SU-DHL-6 (cell line): ENCODE measurements at regions not wholly inside any gene's neighbourhood (a gene's known extent, or its start where the extent isn't known, plus 50 kb on each side); places are given as distances from the start of the nearest gene placed in this dataset.

Experiments
- H2AFZ ChIP-seq: fragments of 200-600 bp; sonication (generic); 2 replicates; pipeline ENCODE4 v1.6.1; 2014; ENCODE audit warnings: low read depth, mild to moderate bottlenecking, moderate library complexity, mixed read lengths, antibody characterized with exemption, low read length; ENCODE audit not compliant: severe bottlenecking
- H3F3A ChIP-seq: fragments of 200-600 bp; shearing (Covaris generic); 2 replicates; pipeline ENCODE4 v1.6.0; 2016; ENCODE audit warnings: antibody characterized with exemption, mild to moderate bottlenecking; ENCODE audit not compliant: insufficient read depth
- H3K27ac ChIP-seq: fragments of 200-600 bp; sonication (generic); 2 replicates; pipeline ENCODE4 v1.5.1; 2016; ENCODE audit warnings: low read depth, mild to moderate bottlenecking, low read length, moderate library complexity, mixed read lengths
- H3K27me3 ChIP-seq: fragments of 200-600 bp; sonication (generic), shearing (Covaris generic); 2 replicates; pipeline ENCODE4 v1.6.0; 2014; ENCODE audit warnings: mild to moderate bottlenecking, low read length
- H3K36me3 ChIP-seq: fragments of 200-600 bp; sonication (generic); 2 replicates; pipeline ENCODE4 v1.6.1; 2014; ENCODE audit warnings: mild to moderate bottlenecking, low read length, mixed read lengths
- H3K4me2 ChIP-seq: fragments of 300-600, 200-600 bp; shearing (Covaris generic), sonication (generic); 2 replicates; pipeline ENCODE4 v1.6.0; 2014; ENCODE audit warnings: low read length, low read depth, mild to moderate bottlenecking; ENCODE audit not compliant: poor library complexity, severe bottlenecking
- H3K4me3 ChIP-seq: fragments of 200-600 bp; sonication (generic); 2 replicates; pipeline ENCODE4 v1.5.1; 2014; ENCODE audit warnings: antibody characterized with exemption, low read length, mild to moderate bottlenecking, mixed read lengths; ENCODE audit not compliant: insufficient read depth, poor library complexity, severe bottlenecking
- H3K79me2 ChIP-seq: fragments of 200-600 bp; sonication (generic); 2 replicates; pipeline ENCODE4 v1.6.1; 2014; ENCODE audit warnings: mild to moderate bottlenecking, low read length, moderate library complexity; ENCODE audit not compliant: insufficient read depth
- H3K9ac ChIP-seq: fragments of 200-600 bp; sonication (generic); 2 replicates; pipeline ENCODE4 v1.7.0; 2014; ENCODE audit warnings: mild to moderate bottlenecking, low read length
- H3K9me2 ChIP-seq: fragments of 200-600 bp; sonication (generic); replicated peaks from 2 replicates; pipeline ENCODE4 v1.6.1; 2014; ENCODE audit warnings: low read length; ENCODE audit not compliant: insufficient read depth
- H3K9me3 ChIP-seq: fragments of 200-600 bp; sonication (generic); 2 replicates; pipeline ENCODE4 v1.6.1; 2014; ENCODE audit warnings: low read length, mixed read lengths; ENCODE audit not compliant: insufficient read depth
- H4K20me1 ChIP-seq: fragments of 200-600 bp; sonication (generic); 2 replicates; pipeline ENCODE4 v1.6.1; 2014; ENCODE audit warnings: low read depth, mild to moderate bottlenecking, antibody characterized with exemption, low read length, moderate library complexity, mixed read lengths
- EZH2phosphoT487 ChIP-seq: fragments of 200-600 bp; sonication (generic), shearing (Covaris generic); conservative IDR thresholded peaks from 2 replicates; pipeline ENCODE4 v1.6.1; 2018; ENCODE audit warnings: mild to moderate bottlenecking, antibody characterized with exemption, low read length, moderate library complexity, mixed read lengths
- TF ChIP-seq, protein P1 (sequence below): fragments of 200-600 bp; sonication (generic); IDR thresholded peaks from one replicate; pipeline ENCODE4 v1.5.1; 2017; ENCODE audit warnings: antibody characterized with exemption, mild to moderate bottlenecking, low read length, moderate library complexity; ENCODE audit not compliant: insufficient read depth, poor library complexity, severe bottlenecking

DNA sequence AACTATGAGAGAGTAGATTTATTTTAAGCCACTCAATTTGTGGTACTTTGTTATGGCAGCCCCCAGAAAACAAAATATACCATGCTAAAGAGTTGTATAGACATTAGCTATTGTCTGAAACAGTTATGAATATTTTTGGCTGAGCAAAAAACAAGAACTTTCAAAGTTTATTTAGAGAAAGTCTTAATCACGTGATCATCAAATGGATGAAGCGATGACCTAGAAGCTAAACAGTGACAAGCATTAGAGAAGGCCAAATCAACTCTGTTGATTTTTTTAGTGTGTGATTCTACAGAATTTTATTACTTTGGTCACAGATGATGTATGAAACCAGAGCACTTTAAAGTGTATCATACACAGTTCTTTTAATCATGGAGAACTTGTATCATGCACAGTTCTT, 1247.9 kb upstream of the MAP3K7 start:
- Histone ChIP-seq H3F3A (no peaks in the 10 kb centered on the region), H3K36me3 (no peaks in the 10 kb centered on the region), H3K9me3 (no peaks in the 10 kb centered on the region), H3K27ac (no peak overlapping the region), H3K79me2 (no peaks in the 10 kb centered on the region), H3K27me3 (no peaks in the 10 kb centered on the region), H3K9ac (no peak overlapping the region), H3K9me2 (no peaks in the 10 kb centered on the region), H4K20me1 (no peaks in the 10 kb centered on the region), H2AFZ (no peak overlapping the region), H3K4me2 (no peak overlapping the region), H3K4me3 (no peak overlapping the region)
- TF ChIP-seq, protein P1, sequence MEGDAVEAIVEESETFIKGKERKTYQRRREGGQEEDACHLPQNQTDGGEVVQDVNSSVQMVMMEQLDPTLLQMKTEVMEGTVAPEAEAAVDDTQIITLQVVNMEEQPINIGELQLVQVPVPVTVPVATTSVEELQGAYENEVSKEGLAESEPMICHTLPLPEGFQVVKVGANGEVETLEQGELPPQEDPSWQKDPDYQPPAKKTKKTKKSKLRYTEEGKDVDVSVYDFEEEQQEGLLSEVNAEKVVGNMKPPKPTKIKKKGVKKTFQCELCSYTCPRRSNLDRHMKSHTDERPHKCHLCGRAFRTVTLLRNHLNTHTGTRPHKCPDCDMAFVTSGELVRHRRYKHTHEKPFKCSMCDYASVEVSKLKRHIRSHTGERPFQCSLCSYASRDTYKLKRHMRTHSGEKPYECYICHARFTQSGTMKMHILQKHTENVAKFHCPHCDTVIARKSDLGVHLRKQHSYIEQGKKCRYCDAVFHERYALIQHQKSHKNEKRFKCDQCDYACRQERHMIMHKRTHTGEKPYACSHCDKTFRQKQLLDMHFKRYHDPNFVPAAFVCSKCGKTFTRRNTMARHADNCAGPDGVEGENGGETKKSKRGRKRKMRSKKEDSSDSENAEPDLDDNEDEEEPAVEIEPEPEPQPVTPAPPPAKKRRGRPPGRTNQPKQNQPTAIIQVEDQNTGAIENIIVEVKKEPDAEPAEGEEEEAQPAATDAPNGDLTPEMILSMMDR, result no peak
- TF ChIP-seq EZH2phosphoT487, result no peak

DNA sequence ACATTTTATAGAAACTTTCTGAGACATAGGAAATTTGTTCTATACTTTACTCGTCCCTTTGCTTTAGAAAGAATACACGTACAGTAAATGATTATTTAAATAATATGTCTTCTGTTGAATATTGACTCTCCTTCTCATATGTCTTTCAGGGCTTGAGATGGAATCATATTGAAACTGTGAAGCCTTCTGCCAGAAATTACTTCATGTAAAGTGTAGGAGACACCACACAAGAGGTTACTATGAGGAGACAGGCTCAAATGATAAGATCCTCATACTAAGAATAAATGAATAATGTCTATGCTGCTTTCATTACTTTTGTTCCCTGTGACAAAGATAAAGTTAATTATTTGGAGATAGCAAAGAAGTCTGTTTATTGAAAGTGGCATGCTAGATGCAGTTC, 1240.3 kb upstream of the MAP3K7 start:
- no peaks in the 10 kb centered on the region for H3K79me2 ChIP-seq
- H3K36me3 ChIP-seq, result no peaks in the 10 kb centered on the region
- H3K9ac ChIP-seq, result no peak overlapping the region
- H3K4me3 ChIP-seq, result no peak overlapping the region
- H4K20me1 ChIP-seq, result no peaks in the 10 kb centered on the region
- H3K27ac ChIP-seq, result no peak overlapping the region
- H3K9me2 ChIP-seq, result no peaks in the 10 kb centered on the region
- H2AFZ ChIP-seq, result no peak overlapping the region
- no peak for TF ChIP-seq EZH2phosphoT487
- TF ChIP-seq, protein P1, result no peak
- H3K4me2 ChIP-seq, result no peak overlapping the region
- H3K27me3 ChIP-seq, result no peaks in the 10 kb centered on the region
- no peaks in the 10 kb centered on the region for H3K9me3 ChIP-seq
- H3F3A ChIP-seq, result no peaks in the 10 kb centered on the region

DNA sequence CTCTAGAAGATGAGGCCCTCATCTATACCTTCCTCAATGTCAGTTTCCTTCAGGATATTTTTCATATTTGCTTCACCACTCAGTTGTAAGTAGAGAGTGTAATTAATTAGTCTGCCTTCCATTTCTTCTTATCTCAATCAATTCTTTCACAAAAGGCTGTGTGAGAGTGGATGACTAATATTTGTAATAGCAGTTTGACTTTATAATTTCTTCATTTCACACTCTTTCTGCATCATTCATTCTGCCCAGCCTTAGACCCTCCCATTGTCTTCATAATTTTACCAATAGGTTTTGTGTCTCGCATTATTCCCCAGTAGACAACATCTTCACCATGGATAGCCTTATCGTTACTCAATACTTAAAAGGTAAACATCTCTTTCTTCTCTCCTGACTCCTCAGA, 1239.3 kb upstream of the MAP3K7 start:
- TF ChIP-seq, protein P1, result no peak
- TF ChIP-seq EZH2phosphoT487, result no peak
- no peaks in the 10 kb centered on the region for H4K20me1 ChIP-seq
- H3K9ac ChIP-seq, result no peak overlapping the region
- H3K79me2 ChIP-seq, result no peaks in the 10 kb centered on the region
- H3K27me3 ChIP-seq, result no peaks in the 10 kb centered on the region
- H2AFZ ChIP-seq, result no peak overlapping the region
- H3K9me2 ChIP-seq, result no peaks in the 10 kb centered on the region
- H3K36me3 ChIP-seq, result no peaks in the 10 kb centered on the region
- no peak overlapping the region for H3K4me3 ChIP-seq
- H3K4me2 ChIP-seq, result no peak overlapping the region
- H3F3A ChIP-seq, result no peaks in the 10 kb centered on the region
- no peaks in the 10 kb centered on the region for H3K9me3 ChIP-seq
- no peak overlapping the region for H3K27ac ChIP-seq

DNA sequence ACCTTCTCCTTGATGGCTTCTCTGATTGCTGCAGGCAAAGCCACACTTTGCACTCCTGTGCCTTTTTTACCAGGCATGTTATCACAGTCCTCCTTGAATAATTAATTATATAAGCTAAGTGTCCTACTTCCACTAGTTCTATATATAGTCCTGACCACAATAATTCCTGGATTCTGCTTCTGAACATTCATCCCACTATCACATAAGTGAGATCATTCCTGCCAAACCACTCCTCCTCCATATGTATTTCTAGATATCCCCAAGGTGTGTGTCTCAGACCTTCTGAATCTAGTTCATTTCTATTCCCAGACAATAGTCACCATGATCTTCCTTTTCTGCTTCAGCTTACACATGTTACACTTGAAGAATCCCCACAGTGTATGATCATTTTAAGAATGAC, 1237.5 kb upstream of the MAP3K7 start:
- Histone ChIP-seq H3K4me2 (no peak overlapping the region), H3K9ac (no peak overlapping the region), H3K9me3 (no peaks in the 10 kb centered on the region), H3K27ac (no peak overlapping the region), H4K20me1 (no peaks in the 10 kb centered on the region), H3K79me2 (no peaks in the 10 kb centered on the region), H3K4me3 (no peak overlapping the region), H3K27me3 (no peaks in the 10 kb centered on the region), H3K36me3 (no peaks in the 10 kb centered on the region), H3F3A (no peaks in the 10 kb centered on the region), H2AFZ (no peak overlapping the region), H3K9me2 (no peaks in the 10 kb centered on the region)
- TF ChIP-seq, protein P1, result no peak
- TF ChIP-seq EZH2phosphoT487, result no peak
